ENCODE measurements at regions not wholly inside any gene's neighbourhood (a gene's known extent, or its start where the extent isn't known, plus 50 kb on each side); places are given as distances from the start of the nearest gene placed in this dataset.

DNA sequence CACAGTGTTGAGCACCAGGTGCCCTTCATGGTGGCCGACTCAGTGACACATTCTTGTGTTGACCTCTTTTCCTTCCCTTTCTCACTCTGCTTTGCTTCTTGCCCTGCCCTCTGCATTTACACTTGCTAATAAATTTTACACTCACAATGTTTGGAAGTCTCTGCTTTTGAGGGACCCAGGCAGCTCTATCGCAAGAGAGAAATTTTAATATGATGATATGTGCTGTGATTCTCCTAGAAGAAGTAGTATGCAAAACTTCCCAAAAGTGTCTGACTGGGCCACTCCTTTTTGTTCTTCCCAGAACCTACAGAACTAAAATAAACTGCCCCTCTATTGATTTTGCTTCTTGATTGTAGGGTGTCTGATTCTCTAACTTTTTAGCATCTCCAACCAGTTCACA lies 135.0 kb downstream of the IRS1 start:
- TF ChIP-seq, protein P1, sequence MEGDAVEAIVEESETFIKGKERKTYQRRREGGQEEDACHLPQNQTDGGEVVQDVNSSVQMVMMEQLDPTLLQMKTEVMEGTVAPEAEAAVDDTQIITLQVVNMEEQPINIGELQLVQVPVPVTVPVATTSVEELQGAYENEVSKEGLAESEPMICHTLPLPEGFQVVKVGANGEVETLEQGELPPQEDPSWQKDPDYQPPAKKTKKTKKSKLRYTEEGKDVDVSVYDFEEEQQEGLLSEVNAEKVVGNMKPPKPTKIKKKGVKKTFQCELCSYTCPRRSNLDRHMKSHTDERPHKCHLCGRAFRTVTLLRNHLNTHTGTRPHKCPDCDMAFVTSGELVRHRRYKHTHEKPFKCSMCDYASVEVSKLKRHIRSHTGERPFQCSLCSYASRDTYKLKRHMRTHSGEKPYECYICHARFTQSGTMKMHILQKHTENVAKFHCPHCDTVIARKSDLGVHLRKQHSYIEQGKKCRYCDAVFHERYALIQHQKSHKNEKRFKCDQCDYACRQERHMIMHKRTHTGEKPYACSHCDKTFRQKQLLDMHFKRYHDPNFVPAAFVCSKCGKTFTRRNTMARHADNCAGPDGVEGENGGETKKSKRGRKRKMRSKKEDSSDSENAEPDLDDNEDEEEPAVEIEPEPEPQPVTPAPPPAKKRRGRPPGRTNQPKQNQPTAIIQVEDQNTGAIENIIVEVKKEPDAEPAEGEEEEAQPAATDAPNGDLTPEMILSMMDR (IDR thresholded peaks at IDR 0.05): no peak
- TF ChIP-seq POLR2A (IDR thresholded peaks at IDR 0.05): no peak

All from testis (tissue), 2 donors.